RWPE2 (cell line): ENCODE measurements at regions not wholly inside any gene's neighbourhood (a gene's known extent, or its start where the extent isn't known, plus 50 kb on each side); places are given as distances from the start of the nearest gene placed in this dataset.

ENCODE experiments used
- ATAC-seq: fragments of 200-7000 bp; cut with Tn5 transposase; 3 replicates; pipeline ENCODE4 v1.9.1; 2021; ENCODE audit warnings: low read depth
- DNase-seq: peaks from one replicate; pipeline ENCODE4 v3.0.0-alpha.2; 2020; ENCODE audit warnings: low spot score
- H3K27ac ChIP-seq: fragments of 450-650 bp; 2 replicates; pipeline ENCODE4 v1.5.1; 2017; ENCODE audit warnings: mild to moderate bottlenecking; ENCODE audit not compliant: poor library complexity, severe bottlenecking
- H3K27me3 ChIP-seq: fragments of 250-450 bp; sonication (Bioruptor Pico); 2 replicates; pipeline ENCODE4 v1.5.1; 2021; ENCODE audit warnings: mild to moderate bottlenecking, moderate library complexity; ENCODE audit not compliant: insufficient read depth, poor library complexity, severe bottlenecking
- H3K36me3 ChIP-seq: fragments of 250-450 bp; sonication (Bioruptor Pico); 2 replicates; pipeline ENCODE4 v1.5.1; 2020; ENCODE audit warnings: low read depth, mild to moderate bottlenecking, moderate library complexity
- H3K4me1 ChIP-seq: fragments of 250-450 bp; sonication (Bioruptor Pico); 2 replicates; pipeline ENCODE4 v1.5.1; 2021; ENCODE audit warnings: mild to moderate bottlenecking, moderate library complexity; ENCODE audit not compliant: insufficient read depth, poor library complexity, severe bottlenecking
- H3K4me3 ChIP-seq: fragments of 250-450 bp; sonication (Bioruptor Pico); 2 replicates; pipeline ENCODE4 v1.5.1; 2021; ENCODE audit warnings: mild to moderate bottlenecking, moderate library complexity; ENCODE audit not compliant: severe bottlenecking
- H3K9me3 ChIP-seq: fragments of 250-450 bp; sonication (Bioruptor Pico); 2 replicates; pipeline ENCODE4 v1.5.1; 2021; ENCODE audit warnings: mild to moderate bottlenecking, moderate library complexity; ENCODE audit not compliant: severe bottlenecking
- CTCF ChIP-seq: fragments of 450-650 bp; IDR thresholded peaks from one replicate; pipeline ENCODE4 v1.5.1; 2017; ENCODE audit warnings: mild to moderate bottlenecking, moderate library complexity; ENCODE audit not compliant: poor library complexity, severe bottlenecking

GRCh38 chr17:71725811-71726210, 395.0 kb upstream of the SOX9 start:
- Histone ChIP-seq H3K9me3 (no peaks in the 10 kb centered on the region), H3K27me3 (no peaks in the 10 kb centered on the region), H3K27ac (no peak overlapping the region), H3K36me3 (no peaks in the 10 kb centered on the region), H3K4me3 (no peak overlapping the region), H3K4me1 (no peaks in the 10 kb centered on the region)
- ATAC-seq (no peak), DNase-seq (no peak)
- TF ChIP-seq CTCF = no peak

GRCh38 chr17:71726341-71726740, 394.5 kb upstream of the SOX9 start:
- Histone ChIP-seq H3K36me3 (no peaks in the 10 kb centered on the region), H3K4me1 (no peaks in the 10 kb centered on the region), H3K27me3 (no peaks in the 10 kb centered on the region), H3K9me3 (no peaks in the 10 kb centered on the region), H3K4me3 (no peak overlapping the region), H3K27ac (no peak overlapping the region)
- DNase-seq (no peak), ATAC-seq (no peak)
- TF ChIP-seq CTCF = no peak

GRCh38 chr17:71727292-71727691, 393.5 kb upstream of the SOX9 start:
- TF ChIP-seq CTCF = no peak
- no peak overlapping the region for H3K27ac ChIP-seq
- no peaks in the 10 kb centered on the region for H3K4me1 ChIP-seq
- no peaks in the 10 kb centered on the region for H3K36me3 ChIP-seq
- H3K9me3 ChIP-seq = no peaks in the 10 kb centered on the region
- H3K4me3 ChIP-seq = no peak overlapping the region
- ATAC-seq (no peak), DNase-seq (no peak)
- H3K27me3 ChIP-seq = no peaks in the 10 kb centered on the region

- DNase-seq = no peak
- Histone ChIP-seq H3K36me3 (no peaks in the 10 kb centered on the region), H3K4me3 (no peak overlapping the region), H3K9me3 (no peaks in the 10 kb centered on the region), H3K27ac (no peak overlapping the region), H3K27me3 (no peaks in the 10 kb centered on the region), H3K4me1 (no peaks in the 10 kb centered on the region)
- TF ChIP-seq CTCF = no peak
- ATAC-seq = no peak
Measured at GRCh38 chr17:71727723-71728122, 393.1 kb upstream of the SOX9 start.

- Histone ChIP-seq H3K9me3 (no peaks in the 10 kb centered on the region), H3K27ac (no peak overlapping the region), H3K4me1 (no peaks in the 10 kb centered on the region), H3K4me3 (no peak overlapping the region), H3K27me3 (no peaks in the 10 kb centered on the region), H3K36me3 (no peaks in the 10 kb centered on the region)
- ATAC-seq = no peak
- TF ChIP-seq CTCF = no peak
- DNase-seq = no peak
Measured at GRCh38 chr17:71730871-71731270, 389.9 kb upstream of the SOX9 start.
